Islet precursor cell (in vitro differentiated cells): ENCODE measurements at regions not wholly inside any gene's neighbourhood (a gene's known extent, or its start where the extent isn't known, plus 50 kb on each side); places are given as distances from the start of the nearest gene placed in this dataset.

ENCODE experiments used
- DNase-seq: peaks from one replicate; pipeline ENCODE4 v3.0.0-alpha.2; 2018

DNA sequence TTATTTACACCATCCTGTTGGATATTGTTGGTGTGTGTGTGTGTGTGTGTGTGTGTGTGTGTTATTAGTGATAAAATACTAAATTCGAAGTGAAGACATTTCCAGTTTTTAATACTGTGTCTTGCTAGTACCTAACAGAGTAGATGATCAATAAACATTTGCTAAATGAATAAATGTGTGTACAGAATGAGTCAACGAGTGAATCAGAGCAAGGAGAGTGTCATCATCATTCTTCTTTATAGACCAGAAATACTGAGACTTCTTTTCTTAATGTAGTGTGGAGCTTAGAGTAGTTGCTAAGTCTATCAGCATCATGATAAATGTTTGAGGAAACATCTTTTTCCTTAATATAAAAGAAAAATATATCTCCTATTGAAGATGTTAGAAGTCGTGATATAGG, 169.7 kb upstream of the SATB2 start:
- DNase-seq, result no peak

DNA sequence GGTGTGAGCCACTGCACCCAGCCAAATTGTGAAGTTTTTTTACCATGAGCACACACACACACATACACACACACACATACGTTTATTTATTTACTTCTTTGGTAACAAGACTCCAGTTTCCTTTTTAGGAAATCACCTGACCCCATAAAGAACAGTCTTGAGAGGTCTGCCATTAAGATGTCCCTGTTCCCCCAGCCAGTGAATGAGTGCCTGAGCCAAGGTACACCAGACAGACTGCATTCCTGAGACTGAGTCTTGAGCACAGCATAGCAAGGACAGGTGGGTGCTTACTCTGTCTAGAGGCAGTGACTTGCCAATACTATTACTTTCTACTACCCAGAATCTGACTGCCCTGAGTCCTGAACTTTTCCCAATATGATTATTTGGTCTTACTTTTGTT, 167.2 kb upstream of the SATB2 start:
- peak; percentile 94 for DNase-seq

DNA sequence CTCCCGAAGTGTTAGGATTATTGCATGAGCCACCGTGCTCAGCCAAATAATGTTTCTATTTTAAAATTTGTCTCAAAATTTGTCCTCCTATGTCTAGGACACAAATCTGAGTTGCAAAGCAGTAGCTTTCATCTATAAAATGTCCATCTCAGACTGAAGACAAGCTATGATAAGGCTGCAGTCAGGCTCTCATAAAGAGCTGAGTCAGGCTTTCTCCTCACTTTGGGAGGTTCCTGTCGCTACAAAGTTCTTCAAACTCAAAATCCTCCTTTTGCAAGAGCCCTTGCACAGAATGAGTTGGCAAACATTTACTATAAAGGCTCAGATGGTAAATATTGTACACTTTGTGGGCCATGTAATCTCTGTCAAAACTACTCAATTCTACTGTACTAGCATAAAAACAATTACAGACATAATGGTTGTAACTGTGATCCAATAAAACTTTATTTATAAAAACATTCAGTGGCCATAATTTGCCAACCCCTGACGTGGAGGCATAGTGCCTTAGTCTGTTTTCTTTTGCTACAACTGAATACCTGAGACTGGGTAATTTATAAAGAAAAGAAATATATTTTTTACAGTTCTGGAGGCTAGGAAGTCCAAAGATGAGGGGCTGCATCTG, 154.9 kb upstream of the SATB2 start:
- DNase-seq, result no peak

DNA sequence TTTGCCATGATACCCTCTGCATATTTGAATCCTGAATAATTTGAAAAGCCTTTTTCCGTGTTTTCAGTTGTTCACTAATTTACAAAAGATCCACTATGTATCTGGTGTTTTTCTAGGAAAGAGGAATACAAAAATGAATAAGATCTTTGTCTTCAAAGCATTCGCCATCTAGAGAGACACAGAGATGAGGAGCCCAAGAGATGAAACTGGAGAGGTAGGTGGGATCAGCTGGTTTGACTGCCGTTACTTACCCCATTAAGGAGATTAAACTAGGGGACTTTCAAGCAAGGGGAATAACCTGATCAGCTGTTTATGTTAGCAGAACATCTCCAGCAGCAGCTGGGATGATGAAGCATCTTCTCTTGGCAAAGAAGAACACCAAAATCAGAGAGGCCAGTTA, 150.2 kb upstream of the SATB2 start:
- DNase-seq, result no peak

DNA sequence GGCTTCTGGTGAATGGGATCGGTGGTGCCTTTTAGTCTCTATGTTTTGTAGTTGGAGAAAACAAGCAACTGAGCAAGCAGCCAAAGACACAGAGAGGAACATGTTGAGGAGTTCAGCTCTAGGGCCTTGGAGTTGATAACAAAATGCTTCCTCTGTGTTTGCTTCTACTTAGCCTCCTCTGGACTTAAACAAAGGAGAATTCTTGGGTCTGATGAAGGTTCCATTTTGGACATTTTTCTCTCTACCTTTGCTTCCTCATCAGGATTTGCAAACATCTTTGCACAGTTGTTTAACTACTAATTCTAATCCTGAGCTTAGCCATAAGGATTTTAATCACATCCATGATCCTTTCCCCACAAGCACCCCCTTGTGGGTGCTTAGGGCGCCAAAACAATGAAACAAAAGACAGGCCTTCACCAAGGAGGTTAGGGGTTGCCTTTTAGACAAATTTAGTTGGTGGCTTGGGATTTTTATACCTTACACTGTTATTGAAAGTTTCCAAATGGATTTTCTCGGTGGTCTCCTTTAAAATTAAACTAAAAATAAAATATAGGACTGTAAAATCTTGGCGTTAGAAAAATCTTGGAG, 148.5 kb upstream of the SATB2 start:
- no peak for DNase-seq

DNA sequence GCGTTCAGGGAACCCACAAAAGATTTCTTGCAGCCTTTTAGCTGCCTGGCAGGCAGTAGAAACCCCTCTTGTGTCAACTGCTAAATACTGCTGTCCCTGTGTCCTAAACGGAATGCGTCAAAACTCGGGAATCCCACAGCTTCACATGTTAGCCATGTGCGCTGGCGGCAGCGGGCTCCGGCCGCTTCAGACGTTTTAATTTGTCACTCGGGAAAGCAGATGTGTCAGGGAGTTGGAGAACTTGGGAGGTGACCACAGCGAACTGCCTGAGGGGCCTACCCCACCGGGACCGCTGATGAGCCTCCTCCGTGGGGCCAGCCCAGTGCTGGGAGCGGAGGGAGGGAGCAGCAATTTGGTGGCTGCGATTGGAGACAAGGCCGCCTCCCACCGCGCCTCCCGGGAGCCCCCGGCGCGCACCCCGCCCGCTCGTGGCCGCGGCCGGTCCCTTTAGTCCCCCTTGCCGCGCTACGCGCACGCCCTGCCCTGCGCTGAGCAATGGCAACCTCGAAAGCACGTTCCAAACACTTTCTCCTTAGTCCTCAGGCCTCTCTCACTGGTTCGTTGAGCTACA, 146.1 kb upstream of the SATB2 start:
- peak; percentile 76 for DNase-seq

- no peak for DNase-seq
Observed at GRCh38 chr2:199602896-199603717, 145.4 kb upstream of the SATB2 start.

DNA sequence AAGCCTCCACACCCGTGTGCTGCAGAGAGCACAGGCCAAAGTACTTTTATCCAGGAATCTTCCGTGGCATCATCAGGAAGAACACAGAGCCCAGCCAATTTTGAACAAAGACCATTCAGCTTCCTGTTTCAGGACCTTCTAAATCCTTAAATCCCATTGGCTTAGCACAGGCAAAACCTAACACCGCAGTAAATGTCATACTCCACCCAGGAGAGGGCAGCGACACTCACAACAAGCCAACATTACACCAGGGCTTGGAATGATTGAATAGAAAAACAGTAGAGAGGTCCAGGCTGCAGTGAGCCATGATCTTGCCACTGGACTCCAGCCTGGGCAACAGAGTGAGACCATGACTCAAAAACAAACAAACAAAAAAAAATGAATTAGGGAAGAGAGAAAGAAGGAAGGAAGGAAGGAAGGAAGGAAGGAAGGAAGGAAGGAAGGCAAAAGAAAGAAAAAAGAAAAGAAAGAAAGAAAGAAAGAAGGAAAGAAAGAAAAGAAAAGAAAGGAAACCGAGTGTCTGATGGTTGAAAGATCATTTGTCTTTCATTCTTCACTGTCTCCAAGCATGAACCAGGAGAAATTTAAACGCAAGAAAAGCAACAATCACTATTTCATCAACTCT, 144.6 kb upstream of the SATB2 start:
- DNase-seq, result peak; percentile 77

- DNase-seq, result no peak
Observed at GRCh38 chr2:199596549-199596948, 138.8 kb upstream of the SATB2 start.

GRCh38 chr2:199594443-199594842, 136.7 kb upstream of the SATB2 start:
- DNase-seq, result no peak

GRCh38 chr2:199591826-199592225, 134.1 kb upstream of the SATB2 start:
- DNase-seq, result no peak

- no peak for DNase-seq
Observed at GRCh38 chr2:199590321-199591203, 132.8 kb upstream of the SATB2 start.

DNA sequence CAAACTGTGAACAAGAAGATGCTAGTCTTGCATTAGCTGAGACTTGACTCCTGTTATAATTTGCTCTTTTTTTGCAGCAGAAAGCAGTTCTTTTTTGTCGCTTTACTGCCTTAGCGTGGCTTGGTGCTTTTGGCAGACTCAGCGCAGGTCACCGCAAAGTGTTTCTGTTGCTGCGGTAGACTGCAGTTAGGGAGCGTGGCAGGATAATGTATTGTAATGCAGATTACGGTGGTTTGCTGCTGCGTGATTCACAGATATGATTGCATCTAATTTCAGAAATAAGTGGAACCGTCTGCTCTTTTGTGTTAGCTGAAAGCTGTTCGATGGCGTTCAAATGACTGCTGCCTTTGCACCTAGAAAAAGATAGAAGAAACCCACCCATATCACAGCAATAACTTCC, 131.6 kb upstream of the SATB2 start:
- DNase-seq, result no peak

DNA sequence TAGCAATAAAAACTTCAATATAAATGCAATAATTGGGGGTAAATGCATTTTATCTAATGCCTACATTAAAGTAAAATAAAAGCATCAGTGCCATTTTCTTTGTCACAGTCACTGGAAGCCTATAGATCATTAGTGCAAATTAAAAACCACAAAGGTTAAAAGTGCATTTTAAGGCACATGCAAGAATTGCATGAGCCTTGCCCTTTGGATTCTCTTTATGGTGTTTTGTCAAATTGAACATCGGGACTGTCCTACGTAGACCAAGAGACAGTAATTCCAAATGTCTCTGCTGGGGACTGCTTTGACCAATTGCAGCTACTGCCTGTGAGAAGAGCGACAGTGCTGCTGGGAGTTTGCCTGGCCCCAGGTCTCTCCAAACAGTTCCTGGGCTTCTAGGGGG, 130.3 kb upstream of the SATB2 start:
- no peak for DNase-seq

DNA sequence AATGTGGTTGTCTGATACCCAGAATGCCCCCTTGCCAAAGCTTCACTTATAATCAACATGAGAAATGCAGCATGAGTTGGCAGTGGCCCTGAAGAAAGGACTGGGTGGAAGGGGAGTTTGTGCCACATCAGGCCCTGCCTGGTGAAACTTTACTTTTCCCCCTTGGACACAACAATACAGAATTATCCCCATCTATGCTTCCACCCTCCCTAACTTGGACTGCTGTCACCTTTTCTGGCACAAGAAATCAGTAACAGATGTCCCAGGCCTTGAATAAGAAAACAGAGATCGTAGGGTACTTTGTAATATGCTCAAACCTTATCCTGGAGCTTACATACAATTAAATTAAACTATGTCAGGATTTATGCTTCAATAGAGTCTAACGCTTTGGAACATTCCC, 128.9 kb upstream of the SATB2 start:
- no peak for DNase-seq

DNA sequence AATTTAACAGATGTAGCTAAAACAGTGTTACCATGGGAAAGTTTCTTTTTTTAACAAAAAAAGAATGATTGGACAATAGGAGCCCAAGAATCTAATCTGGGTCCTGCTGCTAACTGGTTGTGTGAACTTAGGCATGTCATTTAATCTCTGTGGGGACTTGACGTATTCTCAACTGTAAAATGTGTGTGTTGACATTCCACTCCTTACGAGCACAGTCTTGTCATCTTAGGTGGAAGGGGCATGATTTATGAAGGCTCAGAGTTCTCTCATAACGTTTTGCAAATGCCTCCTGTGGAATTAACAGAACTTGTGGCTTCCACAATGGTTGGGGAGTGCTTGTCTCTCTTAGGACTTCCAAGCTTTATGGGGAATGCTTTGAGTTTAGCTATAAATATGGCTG, 125.9 kb upstream of the SATB2 start:
- no peak for DNase-seq

DNA sequence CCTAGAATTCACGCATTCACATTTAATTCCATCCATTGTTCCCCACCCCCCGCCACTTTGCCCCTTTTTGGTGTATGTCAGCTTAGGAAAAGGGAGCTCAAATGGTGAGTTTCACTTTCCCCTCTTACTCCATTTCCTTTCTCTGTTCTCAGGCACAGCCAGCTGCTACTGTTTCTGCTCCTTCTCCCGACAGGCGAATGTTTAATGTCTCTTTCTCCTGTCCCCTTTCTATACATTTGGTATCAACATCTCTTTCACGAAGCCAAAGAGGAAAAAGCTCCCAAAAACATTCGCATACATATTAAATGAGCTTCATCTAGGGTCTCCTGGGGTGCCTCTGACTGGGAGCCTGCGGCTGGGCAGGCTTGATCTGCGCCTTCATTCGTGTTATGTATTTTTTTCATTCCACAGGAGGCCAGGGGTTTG, 124.2 kb upstream of the SATB2 start:
- no peak for DNase-seq

- DNase-seq, result no peak
Observed at GRCh38 chr2:199581408-199581807, 123.7 kb upstream of the SATB2 start.

DNA sequence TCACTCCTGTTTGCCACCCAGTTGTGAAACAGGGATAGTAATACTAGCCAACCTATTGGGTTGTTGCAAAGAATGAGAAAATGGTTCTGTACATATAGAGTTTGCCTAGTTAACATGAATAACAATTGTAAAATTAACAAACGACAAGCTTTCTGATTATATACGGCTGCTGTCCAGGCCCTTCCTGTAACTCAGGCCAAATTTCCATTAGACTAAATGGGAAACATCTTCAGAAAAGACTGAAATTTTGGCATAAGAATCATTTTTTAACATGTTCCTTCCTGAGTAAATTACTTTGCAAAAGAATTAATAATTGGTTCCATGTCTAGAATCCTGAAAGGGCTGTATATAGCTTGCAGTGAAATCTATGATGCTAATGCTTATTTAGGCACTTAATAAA, 117.7 kb upstream of the SATB2 start:
- DNase-seq, result no peak

GRCh38 chr2:199572571-199572970, 114.8 kb upstream of the SATB2 start:
- no peak for DNase-seq

DNA sequence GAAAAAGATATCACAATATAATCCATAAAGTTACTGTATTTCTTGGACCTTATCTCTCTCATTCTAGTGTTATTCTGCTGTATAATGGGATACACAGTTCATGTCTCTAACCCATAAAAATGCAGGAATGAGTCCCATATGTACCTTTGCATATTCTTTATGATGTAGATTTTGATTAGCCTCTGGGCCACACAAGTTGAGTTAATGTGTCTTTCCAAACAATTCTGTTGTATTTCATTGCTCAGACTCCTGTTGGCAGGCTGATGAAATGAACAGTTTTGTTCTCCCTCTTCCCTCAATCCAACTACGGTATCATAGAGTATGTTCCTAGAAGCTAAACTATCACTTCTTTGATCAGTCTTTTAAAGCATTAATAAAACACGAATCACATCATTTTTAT, 113.2 kb upstream of the SATB2 start:
- DNase-seq, result no peak

- DNase-seq, result no peak
Observed at GRCh38 chr2:199569336-199569735, 111.6 kb upstream of the SATB2 start.
